ENCODE measurements at regions not wholly inside any gene's neighbourhood (a gene's known extent, or its start where the extent isn't known, plus 50 kb on each side); places are given as distances from the start of the nearest gene placed in this dataset.

- no peak for TF ChIP-seq POLR2A (IDR thresholded peaks at IDR 0.05)
- no peak for TF ChIP-seq CTCF (IDR thresholded peaks at IDR 0.05 in 4 of 5, conservative IDR thresholded peaks at IDR 0.05 in 1 of 5)
Measured at GRCh38 chr4:178148106-178148505, 705.9 kb upstream of the AGA start.

Data from gastrocnemius medialis (tissue), 4 donors.